Caco-2 (cell line): ENCODE measurements at regions not wholly inside any gene's neighbourhood (a gene's known extent, or its start where the extent isn't known, plus 50 kb on each side); places are given as distances from the start of the nearest gene placed in this dataset.

Experiments used
- BruUV-seq: library from RNA; stranded (reverse); fragments of 400-500 nt; replicated peaks from 2 replicates; lab custom pipeline; 2021; lab: Mats Ljungman, UMichigan
- CTCF ChIA-PET: fragments of 300-600 bp; sonication (Branson Sonifier 250); formaldehyde crosslinking; loops from one replicate; lab custom pipeline; 2022; ENCODE audit warnings: antibody characterized with exemption; lab: Charles Lee
- POLR2A ChIA-PET: fragments of 300-600 bp; sonication (Branson Sonifier 250); formaldehyde crosslinking; loops from one replicate; lab custom pipeline; 2022; ENCODE audit warnings: antibody characterized with exemption; lab: Charles Lee
- DNase-seq, 2 experiments: peaks; one replicate each; pipeline versions ENCODE4 v3.0.0 to v3.0.0-alpha.2; 2020 to 2022
- H3K27me3 ChIP-seq: replicated peaks from 2 replicates; pipeline ENCODE4 v1.6.0; 2011; ENCODE audit warnings: low read length; ENCODE audit not compliant: control insufficient read depth, insufficient read depth
- H3K36me3 ChIP-seq: 2 replicates; pipeline ENCODE4 v1.5.1; 2011; ENCODE audit warnings: low read length; ENCODE audit not compliant: control insufficient read depth, insufficient read depth
- H3K4me1 ChIP-seq: fragments of 250-450 bp; sonication (Bioruptor Pico); 2 replicates; pipeline ENCODE4 v1.5.1; 2020; ENCODE audit warnings: mild to moderate bottlenecking
- H3K4me3 ChIP-seq: 2 replicates; pipeline ENCODE4 v1.5.1; 2011; ENCODE audit warnings: low read depth, mild to moderate bottlenecking, control low read depth, low read length
- H3K9me3 ChIP-seq: fragments of 250-450 bp; sonication (Bioruptor Pico); 2 replicates; pipeline ENCODE4 v1.5.1; 2020; ENCODE audit warnings: mild to moderate bottlenecking, moderate library complexity
- H3K27ac Mint-ChIP-seq: one replicate; pipeline ENCODE4 v1.8.0; 2022; ENCODE audit warnings: mixed read lengths; ENCODE audit not compliant: unreplicated experiment
- H3K27me3 Mint-ChIP-seq: one replicate; pipeline ENCODE4 v1.8.0; 2022; ENCODE audit warnings: mixed read lengths; ENCODE audit not compliant: insufficient read depth, unreplicated experiment
- H3K36me3 Mint-ChIP-seq: one replicate; pipeline ENCODE4 v1.8.0; 2022; ENCODE audit warnings: mild to moderate bottlenecking, mixed read lengths; ENCODE audit not compliant: insufficient read depth, unreplicated experiment
- H3K4me1 Mint-ChIP-seq: one replicate; pipeline ENCODE4 v1.8.0; 2022; ENCODE audit warnings: low read depth, mixed read lengths; ENCODE audit not compliant: unreplicated experiment
- H3K4me3 Mint-ChIP-seq: one replicate; pipeline ENCODE4 v1.8.0; 2022; ENCODE audit warnings: mild to moderate bottlenecking, moderate library complexity, mixed read lengths; ENCODE audit not compliant: unreplicated experiment
- H3K9me3 Mint-ChIP-seq: one replicate; pipeline ENCODE4 v1.8.0; 2022; ENCODE audit warnings: mixed read lengths; ENCODE audit not compliant: unreplicated experiment
- intact Hi-C: fragments of 100-400 bp; cut with micrococcal nuclease; formaldehyde crosslinking; loops from one replicate; pipeline ENCODE4 v1.10.0; 2022; ENCODE audit not compliant: unreplicated experiment
- TF ChIP-seq, protein P1 (sequence below), 2 experiments: fragments of 200-600 bp in 1 of 2; IDR thresholded peaks; 1 replicate in 1 of 2; 2 replicates in 1 of 2; pipeline versions ENCODE4 v1.5.1 to v1.8.0; 2011 to 2022; ENCODE audit warnings: antibody characterized with exemption in 1 of 2, control low read depth in 1 of 2, inconsistent platforms in 1 of 2, low read depth in 1 of 2, low read length in 1 of 2, mild to moderate bottlenecking in 1 of 2, moderate library complexity in 1 of 2; ENCODE audit not compliant: insufficient read depth in 1 of 2, severe bottlenecking in 1 of 2, unreplicated experiment in 1 of 2

DNA sequence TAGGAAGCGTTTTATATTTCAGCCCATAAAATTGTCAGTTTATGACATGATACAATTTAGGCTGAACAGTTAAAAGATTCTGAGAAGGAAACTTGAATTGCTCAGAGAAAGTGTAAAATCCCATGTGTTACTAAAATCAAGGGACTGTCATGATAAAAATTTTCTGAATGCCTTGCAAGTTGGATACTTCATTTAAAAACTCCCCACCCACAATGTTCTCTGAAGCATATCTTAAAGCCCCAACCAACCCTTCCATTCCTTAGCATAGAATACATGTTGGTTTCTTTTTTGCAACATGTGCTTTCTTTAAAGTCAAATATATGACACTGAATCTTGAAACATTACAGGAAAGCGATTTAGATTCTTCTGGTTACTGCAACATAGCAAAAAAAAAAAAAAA is 97.4 kb downstream of the MRPL39 start:
- no peak overlapping the region for H3K4me3 Mint-ChIP-seq
- CTCF ChIA-PET = no interaction called here
- TF ChIP-seq, protein P1, sequence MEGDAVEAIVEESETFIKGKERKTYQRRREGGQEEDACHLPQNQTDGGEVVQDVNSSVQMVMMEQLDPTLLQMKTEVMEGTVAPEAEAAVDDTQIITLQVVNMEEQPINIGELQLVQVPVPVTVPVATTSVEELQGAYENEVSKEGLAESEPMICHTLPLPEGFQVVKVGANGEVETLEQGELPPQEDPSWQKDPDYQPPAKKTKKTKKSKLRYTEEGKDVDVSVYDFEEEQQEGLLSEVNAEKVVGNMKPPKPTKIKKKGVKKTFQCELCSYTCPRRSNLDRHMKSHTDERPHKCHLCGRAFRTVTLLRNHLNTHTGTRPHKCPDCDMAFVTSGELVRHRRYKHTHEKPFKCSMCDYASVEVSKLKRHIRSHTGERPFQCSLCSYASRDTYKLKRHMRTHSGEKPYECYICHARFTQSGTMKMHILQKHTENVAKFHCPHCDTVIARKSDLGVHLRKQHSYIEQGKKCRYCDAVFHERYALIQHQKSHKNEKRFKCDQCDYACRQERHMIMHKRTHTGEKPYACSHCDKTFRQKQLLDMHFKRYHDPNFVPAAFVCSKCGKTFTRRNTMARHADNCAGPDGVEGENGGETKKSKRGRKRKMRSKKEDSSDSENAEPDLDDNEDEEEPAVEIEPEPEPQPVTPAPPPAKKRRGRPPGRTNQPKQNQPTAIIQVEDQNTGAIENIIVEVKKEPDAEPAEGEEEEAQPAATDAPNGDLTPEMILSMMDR (IDR thresholded peaks at IDR 0.05; ENCODE audit: insufficient read depth in 1 of 2, low read depth in 1 of 2, low read length in 1 of 2, severe bottlenecking in 1 of 2, unreplicated experiment in 1 of 2) = no peak
- no peaks in the 10 kb centered on the region for H3K27me3 Mint-ChIP-seq
- H3K36me3 Mint-ChIP-seq = no peaks in the 10 kb centered on the region
- H3K27ac Mint-ChIP-seq = no peak overlapping the region
- no TSS peak for BruUV-seq
- H3K9me3 Mint-ChIP-seq = no peaks in the 10 kb centered on the region
- Histone ChIP-seq H3K36me3 (no peaks in the 10 kb centered on the region), H3K4me1 (no peaks in the 10 kb centered on the region), H3K9me3 (no peaks in the 10 kb centered on the region), H3K27me3 (no peaks in the 10 kb centered on the region), H3K4me3 (no peak overlapping the region)
- H3K4me1 Mint-ChIP-seq = no peaks in the 10 kb centered on the region
- no peak for DNase-seq
- POLR2A ChIA-PET = no interaction called here
- intact Hi-C loops = no loop called here

DNA sequence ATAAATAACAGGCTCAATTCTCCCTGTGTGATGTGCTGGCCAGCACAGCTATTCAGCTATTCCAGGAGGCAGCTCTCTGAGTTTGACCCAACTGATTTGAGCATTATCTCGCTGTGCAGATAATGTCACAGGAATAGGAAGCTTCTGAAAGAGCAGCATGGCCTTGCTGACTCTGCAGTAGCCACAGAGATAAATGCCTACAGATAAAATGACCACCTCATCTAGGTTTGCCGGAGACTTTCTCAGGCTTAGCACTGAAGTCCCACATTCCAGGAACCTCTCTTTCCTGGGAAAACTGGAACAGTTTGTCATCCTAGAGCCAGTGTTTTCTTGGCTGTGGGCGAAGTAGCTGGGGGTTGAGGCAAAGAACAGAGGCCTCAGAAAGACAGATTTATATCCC is 98.9 kb downstream of the MRPL39 start:
- no TSS peak for BruUV-seq

DNA sequence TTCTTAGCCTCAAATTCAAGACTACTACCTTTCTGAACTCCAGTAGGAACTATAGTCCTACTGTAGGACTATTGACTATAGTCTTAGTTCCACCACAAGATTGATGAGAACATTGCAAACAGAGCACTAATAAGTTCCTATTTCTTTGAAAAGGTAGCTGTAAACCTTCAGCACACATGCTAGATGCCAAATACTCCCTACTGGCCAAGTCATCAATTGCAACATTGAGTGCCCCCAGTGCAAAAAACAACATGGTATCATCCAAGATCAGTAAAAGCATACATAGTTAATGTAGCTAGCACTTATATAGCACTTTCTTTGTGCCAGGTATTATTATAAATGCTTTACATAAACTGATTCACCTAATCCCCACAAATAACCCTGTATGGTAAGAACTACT is 99.8 kb downstream of the MRPL39 start:
- Histone ChIP-seq H3K27me3 (no peaks in the 10 kb centered on the region), H3K9me3 (no peaks in the 10 kb centered on the region), H3K36me3 (no peaks in the 10 kb centered on the region), H3K4me3 (no peak overlapping the region), H3K4me1 (no peaks in the 10 kb centered on the region)
- TF ChIP-seq, protein P1 (IDR thresholded peaks at IDR 0.05; ENCODE audit: insufficient read depth in 1 of 2, low read depth in 1 of 2, low read length in 1 of 2, severe bottlenecking in 1 of 2, unreplicated experiment in 1 of 2) = no peak
- ChIA-PET CTCF (no interaction called here), POLR2A (no interaction called here)
- Mint-ChIP-seq H3K27ac (no peak overlapping the region), H3K4me3 (no peak overlapping the region), H3K36me3 (no peaks in the 10 kb centered on the region), H3K9me3 (no peaks in the 10 kb centered on the region), H3K27me3 (no peaks in the 10 kb centered on the region), H3K4me1 (no peaks in the 10 kb centered on the region)
- no TSS peak for BruUV-seq
- intact Hi-C loops = no loop called here
- no peak for DNase-seq

More for the DNA sequence above, 98.9 kb downstream of the MRPL39 start:
- ChIA-PET CTCF (no interaction called here), POLR2A (no interaction called here)
- intact Hi-C loops = no loop called here
- H3K4me1 ChIP-seq = no peaks in the 10 kb centered on the region
- H3K36me3 Mint-ChIP-seq = no peaks in the 10 kb centered on the region
- H3K4me1 Mint-ChIP-seq = no peaks in the 10 kb centered on the region
- H3K36me3 ChIP-seq = no peaks in the 10 kb centered on the region
- TF ChIP-seq, protein P1 (IDR thresholded peaks at IDR 0.05; ENCODE audit: insufficient read depth in 1 of 2, low read depth in 1 of 2, low read length in 1 of 2, severe bottlenecking in 1 of 2, unreplicated experiment in 1 of 2) = no peak
- no peak overlapping the region for H3K27ac Mint-ChIP-seq
- no peaks in the 10 kb centered on the region for H3K27me3 Mint-ChIP-seq
- no peak overlapping the region for H3K4me3 Mint-ChIP-seq
- no peaks in the 10 kb centered on the region for H3K9me3 Mint-ChIP-seq
- DNase-seq = no peak
- H3K4me3 ChIP-seq = no peak overlapping the region
- no peaks in the 10 kb centered on the region for H3K9me3 ChIP-seq
- no peaks in the 10 kb centered on the region for H3K27me3 ChIP-seq
